Upper lobe of left lung (tissue), 6 donors: ENCODE measurements at regions not wholly inside any gene's neighbourhood (a gene's known extent, or its start where the extent isn't known, plus 50 kb on each side); places are given as distances from the start of the nearest gene placed in this dataset.
A peak's percentile ranks its signal among the peaks of the same experiment; 100 is the strongest.

Experiments
- ATAC-seq, 2 donors: fragments of 200-7000 bp; cut with Tn5 transposase; one replicate each; pipeline ENCODE4 v1.9.1; 2022; ENCODE audit warnings: mild to moderate bottlenecking in 2 of 2, moderate library complexity in 2 of 2; ENCODE audit not compliant: low FRiP score in 2 of 2
- DNase-seq, 2 donors: peaks; one replicate each; pipeline ENCODE4 v3.0.0-alpha.2; 2019 to 2020
- H3K27ac ChIP-seq, 4 donors: fragments of 200-600 bp; sonication (generic); one replicate each; pipeline ENCODE4 v1.5.1; 2016 to 2019
- H3K27me3 ChIP-seq, 4 donors: fragments of 200-600 bp; sonication (generic); one replicate each; pipeline ENCODE4 v1.5.1; 2017 to 2019
- H3K36me3 ChIP-seq, 4 donors: fragments of 200-600 bp; sonication (generic); one replicate each; pipeline ENCODE4 v1.5.1; 2016 to 2019
- H3K4me1 ChIP-seq, 4 donors: fragments of 200-600 bp; sonication (generic); one replicate each; pipeline ENCODE4 v1.5.1; 2018 to 2019
- H3K4me3 ChIP-seq, 4 donors: fragments of 200-600 bp; sonication (generic); one replicate each; pipeline ENCODE4 v1.5.1; 2017 to 2019; ENCODE audit warnings: mild to moderate bottlenecking in 2 of 4, moderate library complexity in 1 of 4
- H3K9me3 ChIP-seq, 4 donors: fragments of 200-600 bp; sonication (generic); one replicate each; pipeline ENCODE4 v1.5.1; 2018 to 2019
- EP300 ChIP-seq, 4 donors: sonication (generic); formaldehyde crosslinking; IDR thresholded peaks; one replicate each; pipeline ENCODE4 v1.5.1; 2017; ENCODE audit warnings: antibody characterized with exemption in 4 of 4, control low read depth in 2 of 4
- POLR2A ChIP-seq, 4 donors: fragments of 450-650 bp; IDR thresholded peaks; one replicate each; pipeline ENCODE4 v1.5.1; 2016 to 2017; ENCODE audit warnings: antibody characterized with exemption in 4 of 4, mild to moderate bottlenecking in 2 of 4
- POLR2AphosphoS5 ChIP-seq, 2 donors: sonication (generic); formaldehyde crosslinking; IDR thresholded peaks; one replicate each; pipeline ENCODE4 v1.5.1; 2017; ENCODE audit warnings: antibody characterized with exemption in 2 of 2
- WGBS, 2 donors: methylation state at CpG; one replicate each; pipeline ENCODE4 v1.1.5; 2017 to 2018; 5-methylcytosine and 5-hydroxymethylcytosine counted together
- TF ChIP-seq, protein P1 (sequence below), 6 experiments: fragments of 450-650 bp in 4 of 6; fragments of 200-600 bp in 2 of 6; sonication (generic) in 2 of 6; IDR thresholded peaks; one replicate each; pipeline ENCODE4 v1.5.1; 2016 to 2019; ENCODE audit warnings: antibody characterized with exemption in 6 of 6
- donor health status: DM: no; HTN: no; CAD: no; lungs with moderate emphysema.
- donor health status: DM: no; HTN: yes; CAD: no; lungs with severe emphysema.

GRCh38 chr5:121189342-121190305, 662.1 kb upstream of the FTMT start:
- DNase-seq, result no peak

DNA sequence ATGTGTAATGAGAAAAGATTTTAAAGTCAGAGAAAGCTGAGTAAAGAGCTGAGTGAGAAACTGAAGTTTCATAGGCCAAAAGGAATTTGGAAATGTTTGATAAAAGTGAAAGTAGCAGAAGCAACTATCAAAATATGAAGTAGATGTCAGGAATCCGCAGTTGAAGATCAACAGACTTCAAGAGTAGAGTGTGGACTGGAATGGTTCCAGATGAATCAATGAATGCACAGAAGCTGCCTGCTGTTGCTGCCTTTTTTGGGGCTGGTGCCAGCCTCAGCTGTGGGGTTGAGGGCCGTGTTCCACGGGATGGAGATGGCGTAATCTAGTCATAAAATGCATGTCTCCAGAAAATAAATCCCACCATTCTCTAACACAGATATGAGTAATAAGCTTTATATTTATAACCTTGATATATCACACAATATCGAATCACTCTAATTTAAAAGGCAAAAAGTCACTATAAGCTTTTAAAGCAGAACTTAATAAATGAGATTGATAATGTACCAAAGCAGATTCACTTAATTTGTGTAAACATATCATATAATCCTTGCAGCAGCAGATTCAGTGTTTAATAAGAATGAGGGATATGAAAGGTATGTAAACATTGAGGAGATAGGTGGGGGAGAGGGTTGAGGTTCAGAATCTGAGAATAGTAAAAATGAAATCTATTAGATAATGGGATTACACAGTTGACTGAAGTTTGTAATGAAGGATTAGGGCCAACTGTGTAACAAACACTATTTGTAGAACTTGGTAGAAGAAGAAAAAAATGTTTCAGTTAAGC, 652.3 kb upstream of the FTMT start:
- no peaks in the 10 kb centered on the region for H3K9me3 ChIP-seq
- TF ChIP-seq, protein P1, sequence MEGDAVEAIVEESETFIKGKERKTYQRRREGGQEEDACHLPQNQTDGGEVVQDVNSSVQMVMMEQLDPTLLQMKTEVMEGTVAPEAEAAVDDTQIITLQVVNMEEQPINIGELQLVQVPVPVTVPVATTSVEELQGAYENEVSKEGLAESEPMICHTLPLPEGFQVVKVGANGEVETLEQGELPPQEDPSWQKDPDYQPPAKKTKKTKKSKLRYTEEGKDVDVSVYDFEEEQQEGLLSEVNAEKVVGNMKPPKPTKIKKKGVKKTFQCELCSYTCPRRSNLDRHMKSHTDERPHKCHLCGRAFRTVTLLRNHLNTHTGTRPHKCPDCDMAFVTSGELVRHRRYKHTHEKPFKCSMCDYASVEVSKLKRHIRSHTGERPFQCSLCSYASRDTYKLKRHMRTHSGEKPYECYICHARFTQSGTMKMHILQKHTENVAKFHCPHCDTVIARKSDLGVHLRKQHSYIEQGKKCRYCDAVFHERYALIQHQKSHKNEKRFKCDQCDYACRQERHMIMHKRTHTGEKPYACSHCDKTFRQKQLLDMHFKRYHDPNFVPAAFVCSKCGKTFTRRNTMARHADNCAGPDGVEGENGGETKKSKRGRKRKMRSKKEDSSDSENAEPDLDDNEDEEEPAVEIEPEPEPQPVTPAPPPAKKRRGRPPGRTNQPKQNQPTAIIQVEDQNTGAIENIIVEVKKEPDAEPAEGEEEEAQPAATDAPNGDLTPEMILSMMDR (IDR thresholded peaks at IDR 0.05), result no peak
- TF ChIP-seq POLR2AphosphoS5 (IDR thresholded peaks at IDR 0.05) (no peak), POLR2A (IDR thresholded peaks at IDR 0.05) (no peak), EP300 (IDR thresholded peaks at IDR 0.05) (no peak)
- 59 to 65% methylated on average over 5 of the region's 5 CpGs for WGBS, 2 donors
- ATAC-seq (peak in 1 of 2 donors; percentile 56), DNase-seq (peak in 1 of 2 donors; percentile 17)
- H3K4me1 ChIP-seq, result no peaks in the 10 kb centered on the region
- H3K27me3 ChIP-seq, result no peaks in the 10 kb centered on the region
- H3K27ac ChIP-seq, result no peak overlapping the region
- H3K4me3 ChIP-seq, result peak overlapping the region in 1 of 4 donors; percentile 4
- H3K36me3 ChIP-seq, result no peaks in the 10 kb centered on the region

More at GRCh38 chr5:121189342-121190305, 662.1 kb upstream of the FTMT start:
- Histone ChIP-seq H3K36me3 (no peaks in the 10 kb centered on the region), H3K9me3 (no peaks in the 10 kb centered on the region), H3K4me3 (no peak overlapping the region), H3K27me3 (no peaks in the 10 kb centered on the region), H3K27ac (no peak overlapping the region), H3K4me1 (no peaks in the 10 kb centered on the region)
- TF ChIP-seq POLR2A (IDR thresholded peaks at IDR 0.05) (no peak), EP300 (IDR thresholded peaks at IDR 0.05) (no peak), POLR2AphosphoS5 (IDR thresholded peaks at IDR 0.05) (no peak)
- TF ChIP-seq, protein P1 (IDR thresholded peaks at IDR 0.05), result no peak
- 62 to 63% methylated on average over 4 of the region's 4 CpGs for WGBS, 2 donors
- ATAC-seq, result no peak

DNA sequence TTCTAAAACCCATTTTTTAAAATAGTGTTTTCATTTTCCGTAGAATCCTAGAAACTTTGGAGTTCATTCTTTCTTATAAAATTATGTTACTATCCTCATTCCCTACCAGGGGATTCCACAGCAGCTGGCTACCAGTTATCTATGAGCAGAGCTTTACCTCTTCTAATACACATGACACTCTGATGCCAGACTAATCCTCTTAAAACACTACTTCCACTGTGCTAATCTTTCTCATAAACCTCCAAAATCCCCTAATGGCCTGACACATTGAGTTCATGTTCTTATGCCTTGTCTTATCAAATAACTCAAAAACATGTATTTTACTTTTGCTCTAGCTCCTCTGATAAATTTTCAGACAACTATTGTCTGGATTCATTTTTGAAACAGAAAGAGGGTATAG, 633.6 kb upstream of the FTMT start:
- no peaks in the 10 kb centered on the region for H3K27me3 ChIP-seq
- no peak overlapping the region for H3K27ac ChIP-seq
- no peak for DNase-seq
- 75 to 97% methylated on average over 1 of the region's 1 CpG for WGBS, 2 donors
- no peaks in the 10 kb centered on the region for H3K4me1 ChIP-seq
- H3K9me3 ChIP-seq, result peaks cover 0 to 3% (median 1%) of the 10 kb centered on the region in 4 donors
- no peak for ATAC-seq
- no peaks in the 10 kb centered on the region for H3K36me3 ChIP-seq
- H3K4me3 ChIP-seq, result no peak overlapping the region
- no peak for TF ChIP-seq POLR2A (IDR thresholded peaks at IDR 0.05)

DNA sequence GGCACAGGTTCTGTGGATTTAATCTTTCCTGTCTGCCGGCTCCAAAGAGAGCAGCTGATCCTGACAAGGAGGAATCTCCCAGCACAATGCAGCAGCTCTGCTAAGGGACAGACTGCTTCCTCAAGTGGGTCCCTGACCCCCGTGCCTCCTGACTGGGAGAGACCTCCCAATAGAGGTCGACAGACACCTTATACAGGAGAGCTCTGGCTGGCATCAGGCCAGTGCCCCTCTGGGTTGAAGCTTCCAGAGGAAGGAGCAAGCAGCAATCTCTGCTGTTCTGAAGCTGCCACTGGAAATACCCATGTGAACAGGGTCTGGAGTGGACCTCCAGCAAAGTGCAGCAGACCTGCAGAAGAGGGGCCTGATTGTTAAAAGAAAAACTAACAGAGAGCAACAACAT, 630.2 kb upstream of the FTMT start:
- no peaks in the 10 kb centered on the region for H3K4me1 ChIP-seq
- ATAC-seq, result no peak
- H3K27me3 ChIP-seq, result no peaks in the 10 kb centered on the region
- H3K27ac ChIP-seq, result no peak overlapping the region
- no peak for TF ChIP-seq POLR2AphosphoS5 (IDR thresholded peaks at IDR 0.05)
- TF ChIP-seq, protein P1 (IDR thresholded peaks at IDR 0.05), result no peak
- no peak for TF ChIP-seq POLR2A (IDR thresholded peaks at IDR 0.05)
- no peak for TF ChIP-seq EP300 (IDR thresholded peaks at IDR 0.05)
- no peaks in the 10 kb centered on the region for H3K36me3 ChIP-seq
- H3K4me3 ChIP-seq, result no peak overlapping the region
- WGBS, 2 donors, result 76 to 79% methylated on average over 3 of the region's 3 CpGs
- DNase-seq, result no peak
- H3K9me3 ChIP-seq, result peaks cover 0 to 3% (median 1%) of the 10 kb centered on the region in 4 donors

GRCh38 chr5:121226765-121227164, 624.9 kb upstream of the FTMT start:
- Histone ChIP-seq H3K9me3 (peaks cover 0 to 7% (median 0%) of the 10 kb centered on the region in 4 donors), H3K36me3 (no peaks in the 10 kb centered on the region), H3K27ac (no peak overlapping the region), H3K27me3 (no peaks in the 10 kb centered on the region), H3K4me1 (no peaks in the 10 kb centered on the region), H3K4me3 (no peak overlapping the region)
- 42 to 43% methylated on average over 2 of the region's 2 CpGs for WGBS, 2 donors
- ATAC-seq (no peak), DNase-seq (no peak)
- TF ChIP-seq POLR2AphosphoS5 (IDR thresholded peaks at IDR 0.05) (no peak), EP300 (IDR thresholded peaks at IDR 0.05) (no peak)
- TF ChIP-seq, protein P1 (IDR thresholded peaks at IDR 0.05), result no peak
